GM18511 (cell line): ENCODE measurements at regions not wholly inside any gene's neighbourhood (a gene's known extent, or its start where the extent isn't known, plus 50 kb on each side); places are given as distances from the start of the nearest gene placed in this dataset.

Source experiments
- ATAC-seq: cut with Tn5 transposase; IDR thresholded peaks from one replicate; pipeline ENCODE4 v1.9.1; 2021; ENCODE audit warnings: mild to moderate bottlenecking, moderate library complexity; ENCODE audit not compliant: unreplicated experiment

- no peak for ATAC-seq
These were observed 197.7 kb downstream of the TENT4A start for GRCh38 chr5:6910950-6911349.

GRCh38 chr5:6914347-6914746 is 201.1 kb downstream of the TENT4A start:
- ATAC-seq = no peak

- ATAC-seq = no peak
These were observed 202.3 kb downstream of the TENT4A start for GRCh38 chr5:6915574-6915973.

GRCh38 chr5:6918255-6918654 is 205.0 kb downstream of the TENT4A start:
- ATAC-seq = no peak

GRCh38 chr5:6920628-6921256 is 207.5 kb downstream of the TENT4A start:
- no peak for ATAC-seq

GRCh38 chr5:6926491-6927038 is 213.3 kb downstream of the TENT4A start:
- no peak for ATAC-seq

- no peak for ATAC-seq
These were observed 222.8 kb downstream of the TENT4A start for GRCh38 chr5:6936031-6936430.

GRCh38 chr5:6937677-6938076 is 224.4 kb downstream of the TENT4A start:
- ATAC-seq = no peak

- ATAC-seq = no peak
These were observed 228.4 kb downstream of the TENT4A start for GRCh38 chr5:6941631-6942030.

- ATAC-seq = no peak
These were observed 230.2 kb downstream of the TENT4A start for GRCh38 chr5:6943197-6944112.

- no peak for ATAC-seq
These were observed 235.3 kb downstream of the TENT4A start for GRCh38 chr5:6948562-6948961.

GRCh38 chr5:6949230-6949629 is 236.0 kb downstream of the TENT4A start:
- no peak for ATAC-seq

GRCh38 chr5:6950250-6950649 is 237.0 kb downstream of the TENT4A start:
- peak; percentile 48 for ATAC-seq

GRCh38 chr5:6950860-6951259 is 237.6 kb downstream of the TENT4A start:
- no peak for ATAC-seq

- ATAC-seq = no peak
These were observed 247.9 kb downstream of the TENT4A start for GRCh38 chr5:6961123-6961522.

- no peak for ATAC-seq
These were observed 248.8 kb downstream of the TENT4A start for GRCh38 chr5:6961837-6962635.

GRCh38 chr5:6976971-6977370 is 263.7 kb downstream of the TENT4A start:
- no peak for ATAC-seq

- no peak for ATAC-seq
These were observed 265.8 kb downstream of the TENT4A start for GRCh38 chr5:6979061-6979460.

- ATAC-seq = no peak
These were observed 276.0 kb downstream of the TENT4A start for GRCh38 chr5:6989230-6989629.

- ATAC-seq = no peak
These were observed 280.9 kb downstream of the TENT4A start for GRCh38 chr5:6994097-6994496.

GRCh38 chr5:6995115-6995514 is 281.9 kb downstream of the TENT4A start:
- no peak for ATAC-seq
